ENCODE measurements at regions not wholly inside any gene's neighbourhood (a gene's known extent, or its start where the extent isn't known, plus 50 kb on each side); places are given as distances from the start of the nearest gene placed in this dataset.

GRCh38 chr2:204361738-204362137 lies 183.5 kb upstream of the PARD3B start:
- TF ChIP-seq POLR2AphosphoS5 (IDR thresholded peaks at IDR 0.05; ENCODE audit: borderline replicate concordance, low read depth, low read length), result no peak
- TF ChIP-seq EZH2 (IDR thresholded peaks at IDR 0.05), result no peak
- no peak for TF ChIP-seq FOXP2 (optimal IDR thresholded peaks at IDR 0.05; ENCODE audit: control extremely low read depth, extremely low read length, insufficient read depth)
